H9 (cell line): ENCODE measurements at regions not wholly inside any gene's neighbourhood (a gene's known extent, or its start where the extent isn't known, plus 50 kb on each side); places are given as distances from the start of the nearest gene placed in this dataset.

Experiments used
- DNase-seq: peaks from one replicate; pipeline ENCODE4 v3.0.0-alpha.2; 2017
- H2AFZ ChIP-seq: one replicate; pipeline ENCODE4 v1.6.1; 2013; ENCODE audit warnings: mild to moderate bottlenecking, low read length, control low read depth, moderate library complexity
- H2AK5ac ChIP-seq: 2 replicates; pipeline ENCODE4 v1.6.1; 2013; ENCODE audit warnings: low read length, control low read depth, mixed read lengths; ENCODE audit not compliant: insufficient read length
- H2BK120ac ChIP-seq: one replicate; pipeline ENCODE4 v1.6.1; 2013; ENCODE audit warnings: low read depth, mild to moderate bottlenecking, low read length, control low read depth, inconsistent platforms; ENCODE audit not compliant: poor library complexity, severe bottlenecking
- H2BK12ac ChIP-seq: 2 replicates; pipeline ENCODE4 v1.6.1; 2013; ENCODE audit warnings: low read length, control low read depth, mixed read lengths, low read depth; ENCODE audit not compliant: insufficient read length
- H2BK15ac ChIP-seq: 2 replicates; pipeline ENCODE4 v1.6.1; 2013; ENCODE audit warnings: low read depth, low read length, control low read depth
- H2BK20ac ChIP-seq: one replicate; pipeline ENCODE4 v1.6.1; 2013; ENCODE audit warnings: low read depth, mild to moderate bottlenecking, low read length, control low read depth, inconsistent platforms; ENCODE audit not compliant: poor library complexity, severe bottlenecking
- H2BK5ac ChIP-seq: 2 replicates; pipeline ENCODE4 v1.6.1; 2013; ENCODE audit warnings: low read length, control low read depth, mixed read lengths; ENCODE audit not compliant: insufficient read length
- H3K14ac ChIP-seq: 2 replicates; pipeline ENCODE4 v1.6.1; 2013; ENCODE audit warnings: low read length, control low read depth; ENCODE audit not compliant: insufficient read depth
- H3K18ac ChIP-seq: 2 replicates; pipeline ENCODE4 v1.6.1; 2013; ENCODE audit warnings: low read depth, mild to moderate bottlenecking, mixed read lengths, low read length, control low read depth; ENCODE audit not compliant: insufficient read length
- H3K23ac ChIP-seq: 2 replicates; pipeline ENCODE4 v1.6.1; 2013; ENCODE audit warnings: low read length, control low read depth, mixed read lengths, low read depth; ENCODE audit not compliant: insufficient read length
- H3K23me2 ChIP-seq: 2 replicates; pipeline ENCODE4 v1.6.1; 2013; ENCODE audit warnings: low read depth, mild to moderate bottlenecking, mixed read lengths, low read length, control low read depth; ENCODE audit not compliant: insufficient read length, poor library complexity, severe bottlenecking
- H3K27ac ChIP-seq: 2 replicates; pipeline ENCODE4 v1.5.1; 2013; ENCODE audit warnings: low read length, control low read depth, mixed read lengths, low read depth; ENCODE audit not compliant: insufficient read length
- H3K27me3 ChIP-seq: 2 replicates; pipeline ENCODE4 v1.6.1; 2013; ENCODE audit warnings: low read length, control low read depth, inconsistent platforms; ENCODE audit not compliant: insufficient read depth
- H3K4ac ChIP-seq: 2 replicates; pipeline ENCODE4 v1.6.1; 2013; ENCODE audit warnings: low read depth, mild to moderate bottlenecking, control low read depth, inconsistent platforms, low read length, moderate library complexity
- H3K4me1 ChIP-seq: 2 replicates; pipeline ENCODE4 v1.6.1; 2013; ENCODE audit warnings: low read length, control low read depth, inconsistent platforms; ENCODE audit not compliant: insufficient read depth
- H3K4me2 ChIP-seq: 2 replicates; pipeline ENCODE4 v1.6.1; 2013; ENCODE audit warnings: low read length, control low read depth, mixed read lengths; ENCODE audit not compliant: insufficient read length, insufficient read depth
- H3K56ac ChIP-seq: 2 replicates; pipeline ENCODE4 v1.6.1; 2013; ENCODE audit warnings: low read depth, mild to moderate bottlenecking, mixed read lengths, low read length, control low read depth; ENCODE audit not compliant: insufficient read length
- H3K79me1 ChIP-seq: 2 replicates; pipeline ENCODE4 v1.6.1; 2013; ENCODE audit warnings: low read depth, mild to moderate bottlenecking, moderate library complexity, low read length, control low read depth, inconsistent platforms; ENCODE audit not compliant: insufficient read depth, poor library complexity, severe bottlenecking
- H3K79me2 ChIP-seq: 2 replicates; pipeline ENCODE4 v1.6.1; 2013; ENCODE audit warnings: low read length, control low read depth, inconsistent platforms; ENCODE audit not compliant: insufficient read depth
- H3K9ac ChIP-seq: 2 replicates; pipeline ENCODE4 v1.6.1; 2013; ENCODE audit warnings: low read length, control low read depth, mixed read lengths; ENCODE audit not compliant: insufficient read length; ENCODE audit errors: extremely low read depth
- H3K9me3 ChIP-seq: one replicate; pipeline ENCODE4 v1.6.1; 2013; ENCODE audit warnings: low read depth, low read length, inconsistent platforms; ENCODE audit not compliant: control insufficient read depth
- H3T11ph ChIP-seq: one replicate; pipeline ENCODE4 v1.6.1; 2013; ENCODE audit warnings: mild to moderate bottlenecking, low read length, control low read depth, inconsistent platforms
- H4K20me1 ChIP-seq: one replicate; pipeline ENCODE4 v1.6.1; 2013; ENCODE audit not compliant: control insufficient read depth, insufficient read length, insufficient read depth
- H4K5ac ChIP-seq: 2 replicates; pipeline ENCODE4 v1.6.1; 2013; ENCODE audit warnings: low read depth, mild to moderate bottlenecking, mixed read lengths, low read length, control low read depth; ENCODE audit not compliant: insufficient read length
- H4K8ac ChIP-seq: replicated peaks from 2 replicates; pipeline ENCODE4 v1.6.1; 2013; ENCODE audit warnings: low read length, control low read depth, mixed read lengths, low read depth; ENCODE audit not compliant: insufficient read length
- H4K91ac ChIP-seq: 2 replicates; pipeline ENCODE4 v1.6.1; 2013; ENCODE audit warnings: low read depth, mild to moderate bottlenecking, moderate library complexity, mixed read lengths, low read length, control low read depth; ENCODE audit not compliant: insufficient read length
- H3K27ac Mint-ChIP-seq, 3 experiments: 2 replicates in 2 of 3; 3 replicates in 1 of 3; pipeline ENCODE4 v1.8.0; 2020 to 2021; ENCODE audit warnings: mixed read lengths in 3 of 3, mild to moderate bottlenecking in 1 of 3, moderate library complexity in 1 of 3
- H3K27me3 Mint-ChIP-seq: 2 replicates; pipeline ENCODE4 v1.8.0; 2021; ENCODE audit warnings: low read depth, mild to moderate bottlenecking, moderate library complexity, mixed read lengths
- H3K36me3 Mint-ChIP-seq, 3 experiments: 2 replicates in 2 of 3; 3 replicates in 1 of 3; pipeline ENCODE4 v1.8.0; 2020 to 2021; ENCODE audit warnings: low read depth in 3 of 3, mixed read lengths in 3 of 3; ENCODE audit not compliant: insufficient read depth in 1 of 3
- H3K4me1 Mint-ChIP-seq, 2 experiments: 2 replicates each; pipeline ENCODE4 v1.8.0; 2020; ENCODE audit warnings: mixed read lengths in 2 of 2
- H3K4me3 Mint-ChIP-seq, 2 experiments: 2 replicates in 1 of 2; 3 replicates in 1 of 2; pipeline ENCODE4 v1.8.0; 2020 to 2021; ENCODE audit warnings: mild to moderate bottlenecking in 2 of 2, mixed read lengths in 2 of 2, moderate library complexity in 1 of 2
- H3K9me3 Mint-ChIP-seq, 2 experiments: 2 replicates in 1 of 2; 3 replicates in 1 of 2; pipeline ENCODE4 v1.8.0; 2020; ENCODE audit warnings: mild to moderate bottlenecking in 2 of 2, mixed read lengths in 2 of 2, moderate library complexity in 1 of 2
- WGBS: extraction: QIAGEN DNeasy Blood & Tissue Kit; methylation state at CpG from one replicate; pipeline ENCODE4 v1.1.7; 2013; ENCODE audit warnings: missing lambda C conversion rate, low lambda C conversion rate, mixed read lengths; ENCODE audit not compliant: insufficient read length; ENCODE audit errors: extremely low coverage; 5-methylcytosine and 5-hydroxymethylcytosine counted together
- TF ChIP-seq, protein P1 (sequence below): fragments of 200-600 bp; sonication (generic); conservative IDR thresholded peaks from 3 replicates; pipeline ENCODE4 v1.8.0; 2021; ENCODE audit warnings: antibody characterized with exemption, mild to moderate bottlenecking

DNA sequence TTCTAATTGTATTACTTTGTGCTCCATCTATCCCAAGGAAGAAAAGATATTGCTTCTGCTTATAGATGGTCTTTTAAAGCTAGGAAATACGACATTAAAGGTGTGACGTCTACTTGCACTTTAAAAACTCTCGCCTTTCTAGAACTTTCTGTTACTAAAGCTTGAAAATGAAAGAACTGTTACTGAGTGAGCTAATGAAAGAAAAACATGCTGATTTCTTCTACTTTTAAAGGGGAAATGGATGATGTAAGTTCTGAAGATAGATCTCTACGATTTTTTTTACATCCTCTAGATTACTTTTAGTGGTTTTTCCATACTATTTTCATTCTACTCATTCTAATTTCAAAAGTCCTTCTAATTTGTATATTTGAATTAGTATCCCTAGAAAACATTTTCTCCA lies 387.5 kb downstream of the USP25 start:
- Histone ChIP-seq H3K18ac (no peak overlapping the region), H3K4ac (no peak overlapping the region), H3K4me1 (no peaks in the 10 kb centered on the region), H3T11ph (no peak overlapping the region), H4K91ac (no peak overlapping the region), H4K8ac (no peak overlapping the region), H3K23ac (no peak overlapping the region), H2BK20ac (no peak overlapping the region), H3K9ac (no peak overlapping the region), H2BK15ac (no peak overlapping the region), H2BK5ac (no peak overlapping the region), H2BK120ac (no peak overlapping the region), H3K27ac (no peak overlapping the region), H3K27me3 (no peaks in the 10 kb centered on the region), H4K20me1 (no peaks in the 10 kb centered on the region), H2AK5ac (no peak overlapping the region), H3K23me2 (no peaks in the 10 kb centered on the region), H2AFZ (no peak overlapping the region), H3K79me2 (no peaks in the 10 kb centered on the region), H3K79me1 (no peaks in the 10 kb centered on the region), H3K9me3 (no peaks in the 10 kb centered on the region), H3K4me2 (no peak overlapping the region), H2BK12ac (no peak overlapping the region), H3K14ac (no peak overlapping the region), H3K56ac (no peak overlapping the region), H4K5ac (no peak overlapping the region)
- Mint-ChIP-seq H3K9me3 (peaks cover 4 to 8% of the 10 kb centered on the region in 2 experiments; a peak in 4 of 5 replicates), H3K4me3 (no peak overlapping the region), H3K27ac (no peak overlapping the region; a peak in 1 of 7 replicates), H3K36me3 (peaks cover 1 to 12% (median 2%) of the 10 kb centered on the region in 3 experiments; a peak in 6 of 7 replicates), H3K27me3 (no peaks in the 10 kb centered on the region), H3K4me1 (peaks cover 4 to 10% of the 10 kb centered on the region in 2 experiments; a peak in 2 of 4 replicates)
- DNase-seq = no peak
- TF ChIP-seq, protein P1, sequence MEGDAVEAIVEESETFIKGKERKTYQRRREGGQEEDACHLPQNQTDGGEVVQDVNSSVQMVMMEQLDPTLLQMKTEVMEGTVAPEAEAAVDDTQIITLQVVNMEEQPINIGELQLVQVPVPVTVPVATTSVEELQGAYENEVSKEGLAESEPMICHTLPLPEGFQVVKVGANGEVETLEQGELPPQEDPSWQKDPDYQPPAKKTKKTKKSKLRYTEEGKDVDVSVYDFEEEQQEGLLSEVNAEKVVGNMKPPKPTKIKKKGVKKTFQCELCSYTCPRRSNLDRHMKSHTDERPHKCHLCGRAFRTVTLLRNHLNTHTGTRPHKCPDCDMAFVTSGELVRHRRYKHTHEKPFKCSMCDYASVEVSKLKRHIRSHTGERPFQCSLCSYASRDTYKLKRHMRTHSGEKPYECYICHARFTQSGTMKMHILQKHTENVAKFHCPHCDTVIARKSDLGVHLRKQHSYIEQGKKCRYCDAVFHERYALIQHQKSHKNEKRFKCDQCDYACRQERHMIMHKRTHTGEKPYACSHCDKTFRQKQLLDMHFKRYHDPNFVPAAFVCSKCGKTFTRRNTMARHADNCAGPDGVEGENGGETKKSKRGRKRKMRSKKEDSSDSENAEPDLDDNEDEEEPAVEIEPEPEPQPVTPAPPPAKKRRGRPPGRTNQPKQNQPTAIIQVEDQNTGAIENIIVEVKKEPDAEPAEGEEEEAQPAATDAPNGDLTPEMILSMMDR = no peak
- WGBS = no CpG with 5 or more reads among the region's 4 CpGs
